Nephron (organoid): ENCODE measurements at regions not wholly inside any gene's neighbourhood (a gene's known extent, or its start where the extent isn't known, plus 50 kb on each side); places are given as distances from the start of the nearest gene placed in this dataset.

Experiments
- H3K27ac Mint-ChIP-seq, 3 experiments: 2 replicates each; pipeline ENCODE4 v1.8.0; 2020; ENCODE audit warnings: mixed read lengths in 3 of 3, mild to moderate bottlenecking in 2 of 3, moderate library complexity in 1 of 3
- H3K27me3 Mint-ChIP-seq: 2 replicates; pipeline ENCODE4 v1.8.0; 2021; ENCODE audit warnings: low read depth, mild to moderate bottlenecking, moderate library complexity, mixed read lengths
- H3K36me3 Mint-ChIP-seq: 2 replicates; pipeline ENCODE4 v1.8.0; 2020; ENCODE audit warnings: low read depth, mixed read lengths
- H3K4me1 Mint-ChIP-seq: 2 replicates; pipeline ENCODE4 v1.8.0; 2020; ENCODE audit warnings: mixed read lengths
- H3K4me3 Mint-ChIP-seq, 3 experiments: 2 replicates each; pipeline ENCODE4 v1.8.0; 2020; ENCODE audit warnings: mild to moderate bottlenecking in 3 of 3, mixed read lengths in 3 of 3, moderate library complexity in 2 of 3
- H3K9me3 Mint-ChIP-seq: 2 replicates; pipeline ENCODE4 v1.8.0; 2020; ENCODE audit warnings: mixed read lengths
- TF ChIP-seq, protein P1 (sequence below), 3 experiments: fragments of 200-600 bp; sonication (generic); IDR thresholded peaks; one replicate each; pipeline ENCODE4 v1.5.0; 2021; ENCODE audit warnings: antibody characterized with exemption in 3 of 3; ENCODE audit not compliant: unreplicated experiment in 3 of 3

DNA sequence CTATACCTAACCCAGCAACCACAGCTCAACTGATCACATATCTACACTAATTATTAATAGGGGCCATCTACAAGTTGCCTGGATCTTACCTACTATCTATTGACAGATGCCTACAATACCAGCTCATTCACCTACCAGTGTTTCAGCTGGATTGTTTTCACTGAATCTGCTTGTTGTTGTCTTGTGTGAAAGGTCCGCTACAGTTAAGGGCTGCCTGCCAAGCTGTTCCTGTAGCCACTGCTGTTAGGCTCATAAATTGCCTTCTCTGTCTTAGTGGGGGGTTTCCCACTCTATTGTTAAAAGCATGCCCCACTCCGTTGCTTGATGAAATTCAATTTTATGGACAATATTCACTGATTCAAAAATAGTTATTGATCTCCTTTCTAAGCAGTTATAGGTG lies 199.7 kb upstream of the TMPRSS15 start:
- Mint-ChIP-seq H3K4me3 (no peak overlapping the region), H3K27me3 (no peaks in the 10 kb centered on the region), H3K36me3 (no peaks in the 10 kb centered on the region), H3K9me3 (peaks cover 8% of the 10 kb centered on the region), H3K27ac (no peak overlapping the region), H3K4me1 (peaks cover 9% of the 10 kb centered on the region)
- TF ChIP-seq, protein P1, sequence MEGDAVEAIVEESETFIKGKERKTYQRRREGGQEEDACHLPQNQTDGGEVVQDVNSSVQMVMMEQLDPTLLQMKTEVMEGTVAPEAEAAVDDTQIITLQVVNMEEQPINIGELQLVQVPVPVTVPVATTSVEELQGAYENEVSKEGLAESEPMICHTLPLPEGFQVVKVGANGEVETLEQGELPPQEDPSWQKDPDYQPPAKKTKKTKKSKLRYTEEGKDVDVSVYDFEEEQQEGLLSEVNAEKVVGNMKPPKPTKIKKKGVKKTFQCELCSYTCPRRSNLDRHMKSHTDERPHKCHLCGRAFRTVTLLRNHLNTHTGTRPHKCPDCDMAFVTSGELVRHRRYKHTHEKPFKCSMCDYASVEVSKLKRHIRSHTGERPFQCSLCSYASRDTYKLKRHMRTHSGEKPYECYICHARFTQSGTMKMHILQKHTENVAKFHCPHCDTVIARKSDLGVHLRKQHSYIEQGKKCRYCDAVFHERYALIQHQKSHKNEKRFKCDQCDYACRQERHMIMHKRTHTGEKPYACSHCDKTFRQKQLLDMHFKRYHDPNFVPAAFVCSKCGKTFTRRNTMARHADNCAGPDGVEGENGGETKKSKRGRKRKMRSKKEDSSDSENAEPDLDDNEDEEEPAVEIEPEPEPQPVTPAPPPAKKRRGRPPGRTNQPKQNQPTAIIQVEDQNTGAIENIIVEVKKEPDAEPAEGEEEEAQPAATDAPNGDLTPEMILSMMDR (IDR thresholded peaks at IDR 0.05; ENCODE audit: unreplicated experiment in 3 of 3): no peak

- H3K27me3 Mint-ChIP-seq: no peaks in the 10 kb centered on the region
- no peak overlapping the region for H3K4me3 Mint-ChIP-seq
- H3K4me1 Mint-ChIP-seq: peaks cover 12% of the 10 kb centered on the region
- H3K36me3 Mint-ChIP-seq: no peaks in the 10 kb centered on the region
- H3K27ac Mint-ChIP-seq: no peak overlapping the region
- peaks cover 7% of the 10 kb centered on the region for H3K9me3 Mint-ChIP-seq
- TF ChIP-seq, protein P1 (IDR thresholded peaks at IDR 0.05; ENCODE audit: unreplicated experiment in 3 of 3): no peak
These were observed 200.4 kb upstream of the TMPRSS15 start for GRCh38 chr21:18603980-18604379.

GRCh38 chr21:18608226-18608625 lies 204.6 kb upstream of the TMPRSS15 start:
- Mint-ChIP-seq H3K36me3 (no peaks in the 10 kb centered on the region), H3K27me3 (no peaks in the 10 kb centered on the region), H3K27ac (no peak overlapping the region), H3K4me1 (peaks cover 8% of the 10 kb centered on the region), H3K9me3 (no peaks in the 10 kb centered on the region), H3K4me3 (no peak overlapping the region)
- TF ChIP-seq, protein P1 (IDR thresholded peaks at IDR 0.05; ENCODE audit: unreplicated experiment in 3 of 3): no peak

DNA sequence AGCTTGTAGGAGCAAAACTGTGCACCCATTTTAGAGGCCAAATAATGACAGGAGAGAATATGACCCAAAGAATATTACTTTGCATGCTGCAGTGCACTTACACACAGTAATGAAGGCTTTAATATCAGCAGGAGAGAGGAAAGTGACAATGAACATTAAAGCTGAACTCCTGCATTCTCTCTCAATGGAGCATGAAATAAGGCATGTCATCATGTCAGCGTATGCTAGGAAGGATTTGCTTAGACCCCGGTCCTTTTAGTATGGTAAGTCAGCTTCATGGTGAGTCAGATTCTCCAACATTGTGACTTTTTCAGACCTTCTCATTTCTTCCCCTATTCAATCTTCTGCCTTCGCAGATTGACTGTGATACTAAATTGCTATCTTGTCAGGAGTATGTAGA lies 210.7 kb upstream of the TMPRSS15 start:
- H3K36me3 Mint-ChIP-seq: no peaks in the 10 kb centered on the region
- H3K27ac Mint-ChIP-seq: no peak overlapping the region
- H3K9me3 Mint-ChIP-seq: no peaks in the 10 kb centered on the region
- peaks cover 5% of the 10 kb centered on the region for H3K4me1 Mint-ChIP-seq
- TF ChIP-seq, protein P1 (IDR thresholded peaks at IDR 0.05; ENCODE audit: unreplicated experiment in 3 of 3): no peak
- no peaks in the 10 kb centered on the region for H3K27me3 Mint-ChIP-seq
- H3K4me3 Mint-ChIP-seq: no peak overlapping the region

DNA sequence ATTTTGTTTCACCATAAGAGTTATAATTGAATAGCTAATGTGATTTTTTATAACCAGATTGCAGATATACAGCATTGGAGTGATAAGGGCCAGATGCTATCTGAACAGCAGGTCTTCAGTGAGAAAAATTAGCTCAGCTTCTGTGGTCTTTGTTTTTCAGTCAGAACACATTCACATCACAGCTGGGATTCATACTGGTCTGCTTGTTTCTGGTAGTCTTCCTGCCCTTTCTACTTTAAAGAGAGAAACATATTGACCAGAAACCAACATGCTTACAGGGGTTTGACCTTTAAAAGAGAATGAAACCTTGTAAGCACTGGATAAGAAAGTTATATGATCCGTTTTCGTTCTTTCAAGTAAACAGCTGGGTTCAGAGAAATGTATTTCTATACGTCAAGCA lies 213.7 kb upstream of the TMPRSS15 start:
- no peak overlapping the region for H3K4me3 Mint-ChIP-seq
- no peaks in the 10 kb centered on the region for H3K36me3 Mint-ChIP-seq
- peaks cover 5% of the 10 kb centered on the region for H3K4me1 Mint-ChIP-seq
- H3K9me3 Mint-ChIP-seq: no peaks in the 10 kb centered on the region
- H3K27me3 Mint-ChIP-seq: no peaks in the 10 kb centered on the region
- H3K27ac Mint-ChIP-seq: no peak overlapping the region
- TF ChIP-seq, protein P1 (IDR thresholded peaks at IDR 0.05; ENCODE audit: unreplicated experiment in 3 of 3): no peak

DNA sequence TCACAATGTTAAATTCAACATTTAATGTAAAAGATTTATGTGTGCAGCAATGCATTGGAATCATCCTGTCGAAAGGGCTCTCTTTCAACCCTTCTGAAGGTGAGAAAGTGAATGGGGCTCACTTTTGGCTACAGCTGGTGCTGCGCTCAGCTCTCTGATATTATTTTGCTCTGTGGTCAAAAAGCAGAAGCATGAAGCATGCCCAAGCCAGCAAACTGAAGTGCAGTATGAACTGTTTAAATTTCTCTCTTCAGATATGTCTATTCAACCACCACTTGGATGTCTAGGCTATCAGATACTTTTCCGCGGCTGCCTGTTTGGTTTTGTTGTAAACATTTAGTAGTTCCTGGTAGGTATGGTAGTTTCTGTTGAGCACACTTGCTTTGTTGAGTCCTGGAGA lies 216.9 kb upstream of the TMPRSS15 start:
- H3K27ac Mint-ChIP-seq: no peak overlapping the region
- no peaks in the 10 kb centered on the region for H3K36me3 Mint-ChIP-seq
- no peaks in the 10 kb centered on the region for H3K27me3 Mint-ChIP-seq
- H3K9me3 Mint-ChIP-seq: no peaks in the 10 kb centered on the region
- H3K4me3 Mint-ChIP-seq: no peak overlapping the region
- TF ChIP-seq, protein P1 (IDR thresholded peaks at IDR 0.05; ENCODE audit: unreplicated experiment in 3 of 3): no peak
- peaks cover 5% of the 10 kb centered on the region for H3K4me1 Mint-ChIP-seq
